NCI-H345 treated with DMSO at 0.1 percent for 48 hours (cell line): ENCODE measurements at regions not wholly inside any gene's neighbourhood (a gene's known extent, or its start where the extent isn't known, plus 50 kb on each side); places are given as distances from the start of the nearest gene placed in this dataset.

Source experiments
- DNase-seq: peaks from one replicate; lab custom pipeline; 2025; ENCODE audit not compliant: unreplicated experiment; lab: John Stamatoyannopoulos, UW

- no peak for DNase-seq
Observed at GRCh38 chr3:64766440-64766839, 78.6 kb upstream of the ADAMTS9 start.

GRCh38 chr3:64765947-64766346 is 78.1 kb upstream of the ADAMTS9 start:
- DNase-seq = no peak

GRCh38 chr3:64764386-64764929 is 76.7 kb upstream of the ADAMTS9 start:
- DNase-seq = no peak

DNA sequence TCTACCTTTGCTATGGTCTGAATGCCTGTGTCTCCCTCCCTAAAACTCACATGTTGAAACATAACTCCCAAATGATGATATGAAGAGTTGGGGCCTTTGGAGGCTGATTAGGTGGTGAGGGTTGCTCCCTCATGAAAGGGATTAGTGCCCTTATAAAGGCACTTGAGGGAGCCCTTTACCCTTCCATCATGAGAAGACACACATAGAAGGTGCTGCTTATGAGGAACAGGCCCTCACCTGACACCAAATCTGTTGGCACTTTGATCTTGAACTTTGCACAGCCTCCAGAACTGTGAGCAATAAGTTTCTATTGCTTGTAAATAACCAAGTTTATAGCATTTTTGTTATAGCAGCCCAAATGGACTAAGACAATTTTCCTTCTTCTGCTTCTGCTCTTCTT is 76.2 kb upstream of the ADAMTS9 start:
- DNase-seq = no peak

GRCh38 chr3:64761729-64762128 is 73.9 kb upstream of the ADAMTS9 start:
- DNase-seq = no peak

GRCh38 chr3:64760258-64760657 is 72.5 kb upstream of the ADAMTS9 start:
- no peak for DNase-seq

DNA sequence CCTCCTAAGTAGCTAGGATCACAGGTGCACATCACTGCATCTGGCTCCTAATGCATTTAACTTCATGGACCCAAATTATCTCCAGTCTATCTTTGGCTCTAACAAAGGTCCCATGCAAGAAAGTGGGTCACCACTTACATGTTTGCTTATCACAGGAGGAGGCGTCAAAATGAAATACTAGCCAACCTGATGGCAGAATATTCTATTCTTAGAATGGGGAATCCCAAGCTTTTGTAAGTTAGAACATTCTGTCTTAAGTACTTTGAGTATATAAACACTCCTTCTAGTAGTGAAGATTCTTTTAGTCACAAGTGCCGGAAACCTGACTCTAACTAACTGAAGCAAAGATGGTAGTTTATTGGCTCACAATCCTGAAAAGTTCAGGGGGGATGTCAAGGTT is 72.0 kb upstream of the ADAMTS9 start:
- DNase-seq = no peak

- DNase-seq = no peak
Observed at GRCh38 chr3:64756398-64756986, 68.7 kb upstream of the ADAMTS9 start.

GRCh38 chr3:64748244-64748904 is 60.6 kb upstream of the ADAMTS9 start:
- no peak for DNase-seq

DNA sequence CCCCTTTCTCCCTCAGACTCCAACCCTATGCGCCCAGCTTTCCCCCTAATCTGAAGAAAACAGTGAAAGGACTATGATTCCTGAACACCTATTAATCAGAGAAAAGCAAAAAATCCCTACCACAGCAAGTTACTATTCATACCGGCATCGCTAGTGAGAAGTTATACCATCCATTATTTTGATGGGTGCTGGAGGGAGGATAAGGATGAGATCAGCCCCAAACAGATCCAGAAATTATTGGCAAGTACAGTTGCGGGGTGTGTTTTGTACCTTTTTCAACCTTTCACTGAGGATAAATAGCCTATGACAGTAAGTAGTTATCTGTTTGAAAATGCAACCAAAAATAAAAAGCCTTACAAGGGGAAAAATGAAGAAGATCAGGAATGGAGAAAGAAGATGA is 59.9 kb upstream of the ADAMTS9 start:
- DNase-seq = no peak

- DNase-seq = no peak
Observed at GRCh38 chr3:64743887-64744243, 56.1 kb upstream of the ADAMTS9 start.

GRCh38 chr3:64743156-64743886 is 55.5 kb upstream of the ADAMTS9 start:
- DNase-seq = no peak

DNA sequence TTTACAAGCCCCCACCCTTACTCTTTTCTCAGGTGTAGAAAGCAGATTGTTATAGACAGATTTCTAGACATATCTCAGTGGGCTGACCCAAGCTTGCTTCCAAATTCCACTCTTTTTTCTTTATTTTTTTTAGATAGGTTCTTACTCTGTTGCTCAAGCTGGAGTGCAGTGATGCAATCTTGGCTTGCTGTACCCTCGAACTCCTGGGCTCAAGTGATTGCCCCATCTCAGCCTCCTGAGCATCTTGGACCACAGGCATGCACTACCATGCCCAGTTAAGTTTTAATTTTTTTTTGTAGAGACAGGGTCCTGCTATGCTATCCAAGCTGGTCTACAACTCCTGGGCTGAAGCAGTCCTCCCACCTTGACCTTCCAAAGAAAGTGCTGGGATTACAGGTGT is 53.5 kb upstream of the ADAMTS9 start:
- no peak for DNase-seq

DNA sequence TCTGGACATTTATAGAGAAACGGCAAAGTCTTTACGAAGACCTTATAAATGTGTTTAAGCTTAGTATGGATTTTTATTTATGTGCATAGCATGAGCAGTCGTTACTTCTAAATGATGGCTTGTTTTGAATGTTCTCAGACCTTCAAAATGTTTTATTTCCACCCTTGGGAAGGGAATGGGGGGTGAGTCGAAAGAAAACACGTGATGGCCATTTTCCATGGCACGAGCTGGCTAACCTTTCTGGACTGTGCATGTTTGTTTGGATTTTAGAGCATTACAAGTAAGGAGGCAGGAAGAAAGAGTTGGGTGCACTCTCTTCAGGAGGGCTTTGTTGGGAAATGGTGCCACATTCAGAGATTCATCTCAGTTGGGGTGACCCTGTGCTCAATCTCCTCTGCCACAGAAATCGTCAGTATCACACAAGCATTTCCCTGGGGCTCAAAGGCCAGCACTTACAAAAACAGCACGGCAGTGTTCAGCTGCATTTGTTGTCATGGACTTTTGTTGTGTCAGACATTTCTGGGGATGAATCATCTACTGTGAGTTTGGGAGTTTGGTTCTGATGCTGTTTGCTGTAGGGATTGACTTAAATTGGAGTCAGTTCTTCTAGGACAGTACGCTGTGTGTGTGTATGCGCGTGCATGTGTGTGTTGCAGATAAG is 52.3 kb upstream of the ADAMTS9 start:
- no peak for DNase-seq
